Liver (tissue), 3 donors: ENCODE measurements at regions not wholly inside any gene's neighbourhood (a gene's known extent, or its start where the extent isn't known, plus 50 kb on each side); places are given as distances from the start of the nearest gene placed in this dataset.

ENCODE experiments used
- ATF3 ChIP-seq: IDR thresholded peaks from 2 replicates; pipeline ENCODE4 v1.6.1; 2016; ENCODE audit warnings: antibody characterized with exemption
- CTCF ChIP-seq: fragments of 150-350 bp; IDR thresholded peaks from 2 replicates; pipeline ENCODE4 v1.5.1; 2017; ENCODE audit warnings: improper control_type of control experiment, low read depth, low read length; ENCODE audit not compliant: missing input control
- EGR1 ChIP-seq, 2 donors: IDR thresholded peaks; 2 replicates each; pipeline ENCODE4 v1.6.1; 2016 to 2018; ENCODE audit warnings: antibody characterized with exemption in 2 of 2, low read depth in 2 of 2
- FOXA1 ChIP-seq: IDR thresholded peaks from 2 replicates; pipeline ENCODE4 v1.6.1; 2016; ENCODE audit warnings: antibody characterized with exemption
- HNF4A ChIP-seq, 2 donors: conservative IDR thresholded peaks; 2 replicates each; pipeline ENCODE4 v1.6.1; 2016; ENCODE audit warnings: antibody characterized with exemption in 2 of 2, mild to moderate bottlenecking in 2 of 2
- JUND ChIP-seq, 2 donors: IDR thresholded peaks; 2 replicates each; pipeline ENCODE4 v1.6.1; 2016; ENCODE audit warnings: antibody characterized with exemption in 2 of 2
- MAX ChIP-seq: IDR thresholded peaks from 2 replicates; pipeline ENCODE4 v1.6.1; 2016; ENCODE audit warnings: antibody characterized with exemption
- NR2F2 ChIP-seq: IDR thresholded peaks from 2 replicates; pipeline ENCODE4 v1.6.1; 2016; ENCODE audit warnings: antibody characterized with exemption
- RAD21 ChIP-seq, 2 donors: IDR thresholded peaks; 2 replicates each; pipeline ENCODE4 v1.6.1; 2016; ENCODE audit warnings: antibody characterized with exemption in 2 of 2, mild to moderate bottlenecking in 2 of 2
- REST ChIP-seq: IDR thresholded peaks from 2 replicates; pipeline ENCODE4 v1.6.1; 2016; ENCODE audit warnings: antibody characterized with exemption, mild to moderate bottlenecking
- SP1 ChIP-seq: IDR thresholded peaks from 2 replicates; pipeline ENCODE4 v1.6.1; 2018; ENCODE audit warnings: antibody characterized with exemption, mild to moderate bottlenecking
- TAF1 ChIP-seq: conservative IDR thresholded peaks from 2 replicates; pipeline ENCODE4 v1.6.1; 2016; ENCODE audit warnings: antibody characterized with exemption, mild to moderate bottlenecking
- YY1 ChIP-seq: IDR thresholded peaks from 2 replicates; pipeline ENCODE4 v1.6.1; 2016; ENCODE audit warnings: antibody characterized with exemption, mild to moderate bottlenecking
- donor health status: healthy.
- donor health status: healthy.

GRCh38 chr22:48900327-48900597, 927.4 kb downstream of the BRD1 start:
- no peak for TF ChIP-seq SP1
- no peak for TF ChIP-seq CTCF
- no peak for TF ChIP-seq JUND (IDR thresholded peaks at IDR 0.05)
- TF ChIP-seq YY1 = no peak
- no peak for TF ChIP-seq MAX
- no peak for TF ChIP-seq EGR1 (IDR thresholded peaks at IDR 0.05; ENCODE audit: low read depth in 2 of 2)
- no peak for TF ChIP-seq REST
- TF ChIP-seq HNF4A (conservative IDR thresholded peaks at IDR 0.05) = no peak
- no peak for TF ChIP-seq RAD21 (IDR thresholded peaks at IDR 0.05)
- TF ChIP-seq TAF1 = no peak
- TF ChIP-seq FOXA1 = no peak
- TF ChIP-seq NR2F2 = no peak
- TF ChIP-seq ATF3 = no peak
